GM23338 (cell line): ENCODE measurements at regions not wholly inside any gene's neighbourhood (a gene's known extent, or its start where the extent isn't known, plus 50 kb on each side); places are given as distances from the start of the nearest gene placed in this dataset.

Experiments
- ATAC-seq: fragments of 200-7000 bp; cut with Tn5 transposase; 3 replicates; pipeline ENCODE4 v1.9.1; 2020
- DNase-seq: peaks from one replicate; pipeline ENCODE4 v3.0.0-alpha.2; 2015; ENCODE audit warnings: low spot score
- H2AFZ ChIP-seq: fragments of 200-600 bp; sonication (generic); 2 replicates; pipeline ENCODE4 v1.8.0; 2016; ENCODE audit warnings: antibody characterized with exemption, mild to moderate bottlenecking, moderate library complexity
- H3F3A ChIP-seq: fragments of 200-600 bp; sonication (generic); replicated peaks from 2 replicates; pipeline ENCODE4 v1.8.0; 2017; ENCODE audit warnings: antibody characterized with exemption, mixed run types, low read depth
- H3K27ac ChIP-seq: fragments of 200-600 bp; sonication (generic); 2 replicates; pipeline ENCODE4 v1.6.1; 2016; ENCODE audit warnings: low read depth
- H3K27me3 ChIP-seq: fragments of 200-600 bp; sonication (generic); 2 replicates; pipeline ENCODE4 v1.8.0; 2016; ENCODE audit warnings: mild to moderate bottlenecking, mixed run types, moderate library complexity; ENCODE audit not compliant: insufficient read depth
- H3K36me3 ChIP-seq: fragments of 200-600 bp; sonication (generic); 2 replicates; pipeline ENCODE4 v1.8.0; 2016; ENCODE audit warnings: mild to moderate bottlenecking; ENCODE audit not compliant: insufficient read depth
- H3K4me1 ChIP-seq: fragments of 200-600 bp; sonication (generic); 2 replicates; pipeline ENCODE4 v1.8.0; 2016; ENCODE audit warnings: mild to moderate bottlenecking, moderate library complexity; ENCODE audit not compliant: insufficient read depth
- H3K4me2 ChIP-seq: fragments of 200-600 bp; sonication (generic); 2 replicates; pipeline ENCODE4 v1.7.1; 2017; ENCODE audit warnings: mixed run types
- H3K4me3 ChIP-seq: fragments of 200-600 bp; sonication (generic); 2 replicates; pipeline ENCODE4 v1.6.1; 2016; ENCODE audit warnings: mixed run types
- H3K79me2 ChIP-seq: fragments of 200-600 bp; sonication (generic); replicated peaks from 2 replicates; pipeline ENCODE4 v1.8.0; 2017; ENCODE audit warnings: mild to moderate bottlenecking; ENCODE audit not compliant: insufficient read depth
- H3K9me2 ChIP-seq: fragments of 200-600 bp; sonication (generic); 2 replicates; pipeline ENCODE4 v1.8.0; 2017; ENCODE audit not compliant: insufficient read depth
- H4K20me1 ChIP-seq: fragments of 200-600 bp; sonication (generic); replicated peaks from 2 replicates; pipeline ENCODE4 v1.8.0; 2017; ENCODE audit warnings: mild to moderate bottlenecking; ENCODE audit not compliant: insufficient read depth
- H3K27ac Mint-ChIP-seq: 2 replicates; pipeline ENCODE4 v1.8.0; 2020; ENCODE audit warnings: inconsistent platforms, mild to moderate bottlenecking, moderate library complexity, mixed read lengths
- H3K27me3 Mint-ChIP-seq: 3 replicates; pipeline ENCODE4 v1.8.0; 2022; ENCODE audit warnings: low read depth, mild to moderate bottlenecking, moderate library complexity, mixed read lengths, inconsistent platforms; ENCODE audit not compliant: insufficient read depth, poor library complexity
- H3K36me3 Mint-ChIP-seq: 3 replicates; pipeline ENCODE4 v1.8.0; 2021; ENCODE audit warnings: low read depth, mild to moderate bottlenecking, inconsistent platforms, moderate library complexity, mixed read lengths
- H3K4me1 Mint-ChIP-seq: 3 replicates; pipeline ENCODE4 v1.8.0; 2020; ENCODE audit warnings: mild to moderate bottlenecking, inconsistent platforms, mixed read lengths
- H3K4me3 Mint-ChIP-seq: 3 replicates; pipeline ENCODE4 v1.8.0; 2021; ENCODE audit warnings: moderate library complexity, mild to moderate bottlenecking, inconsistent platforms, mixed read lengths
- H3K9me3 Mint-ChIP-seq: 3 replicates; pipeline ENCODE4 v1.8.0; 2020; ENCODE audit warnings: moderate library complexity, mild to moderate bottlenecking, inconsistent platforms, mixed read lengths
- CREB1 ChIP-seq: fragments of 250-450 bp; sonication (Bioruptor Pico); IDR thresholded peaks from 2 replicates; pipeline ENCODE4 v1.5.0; 2020; ENCODE audit warnings: low read depth, mild to moderate bottlenecking, moderate library complexity
- CTCF ChIP-seq, 2 experiments: fragments of 200-600 bp in 1 of 2; sonication (generic) in 1 of 2; conservative IDR thresholded peaks; 2 replicates each; pipeline versions ENCODE4 v1.5.1 to v1.6.1; 2016 to 2017; ENCODE audit warnings: antibody characterized with exemption in 2 of 2, low read depth in 2 of 2, mild to moderate bottlenecking in 2 of 2, moderate library complexity in 1 of 2
- EZH2 ChIP-seq: fragments of 200-600 bp; sonication (generic); IDR thresholded peaks from one replicate; pipeline ENCODE4 v1.8.0; 2017; ENCODE audit warnings: antibody characterized with exemption, mild to moderate bottlenecking, low read depth; ENCODE audit not compliant: unreplicated experiment
- EZH2phosphoT487 ChIP-seq: fragments of 200-600 bp; sonication (generic); IDR thresholded peaks from one replicate; pipeline ENCODE4 v1.8.1; 2018; ENCODE audit warnings: antibody characterized with exemption; ENCODE audit not compliant: unreplicated experiment
- JUNB ChIP-seq: IDR thresholded peaks from one replicate; pipeline ENCODE4 v1.6.1; 2016; ENCODE audit warnings: antibody characterized with exemption; ENCODE audit not compliant: unreplicated experiment
- REST ChIP-seq: IDR thresholded peaks from one replicate; pipeline ENCODE4 v1.6.1; 2018; ENCODE audit warnings: antibody characterized with exemption; ENCODE audit not compliant: unreplicated experiment
- STAT1 ChIP-seq: IDR thresholded peaks from one replicate; pipeline ENCODE4 v1.6.1; 2016; ENCODE audit warnings: antibody characterized with exemption; ENCODE audit not compliant: unreplicated experiment
- ZNF114 ChIP-seq: fragments of 250-450 bp; sonication (Bioruptor Pico); IDR thresholded peaks from 2 replicates; pipeline ENCODE4 v1.5.0; 2020; ENCODE audit warnings: mild to moderate bottlenecking, moderate library complexity
- ZNF331 ChIP-seq: fragments of 250-450 bp; sonication (Bioruptor Pico); IDR thresholded peaks from 2 replicates; pipeline ENCODE4 v1.5.0; 2020; ENCODE audit warnings: low read depth, mild to moderate bottlenecking, moderate library complexity
- ZNF462 ChIP-seq: fragments of 250-450 bp; sonication (Bioruptor Pico); IDR thresholded peaks from 2 replicates; pipeline ENCODE4 v1.5.0; 2020; ENCODE audit warnings: mild to moderate bottlenecking, moderate library complexity

- ATAC-seq (no peak), DNase-seq (no peak)
- Histone ChIP-seq H3F3A (no peaks in the 10 kb centered on the region), H3K27me3 (no peaks in the 10 kb centered on the region), H4K20me1 (no peaks in the 10 kb centered on the region), H3K9me2 (peaks cover 3% of the 10 kb centered on the region; the same call in 1 of the 2 replicates), H3K36me3 (no peaks in the 10 kb centered on the region), H3K4me3 (no peak overlapping the region), H2AFZ (no peak overlapping the region), H3K79me2 (no peaks in the 10 kb centered on the region), H3K27ac (no peak overlapping the region), H3K4me2 (no peak overlapping the region), H3K4me1 (peaks cover 29% of the 10 kb centered on the region)
- TF ChIP-seq ZNF462 (CRISPR knock-in tag) = no peak
- no peak for TF ChIP-seq CREB1 (CRISPR knock-in tag)
- no peak for TF ChIP-seq REST
- TF ChIP-seq JUNB = no peak
- TF ChIP-seq EZH2 = no peak
- no peak for TF ChIP-seq EZH2phosphoT487
- no peak for TF ChIP-seq CTCF (conservative IDR thresholded peaks at IDR 0.05; ENCODE audit: low read depth in 2 of 2)
- no peak for TF ChIP-seq STAT1
- TF ChIP-seq ZNF331 (CRISPR knock-in tag) = no peak
- no peak for TF ChIP-seq ZNF114 (CRISPR knock-in tag)
- Mint-ChIP-seq H3K27ac (no peak overlapping the region), H3K4me1 (peaks cover 24% of the 10 kb centered on the region), H3K9me3 (peaks cover 53% of the 10 kb centered on the region), H3K36me3 (peaks cover 5% of the 10 kb centered on the region; the same call in 2 of the 3 replicates), H3K4me3 (no peak overlapping the region), H3K27me3 (peaks cover 2% of the 10 kb centered on the region)
Measured at GRCh38 chr2:6641956-6642355, 223.8 kb downstream of the CMPK2 start.
